ENCODE measurements at regions not wholly inside any gene's neighbourhood (a gene's known extent, or its start where the extent isn't known, plus 50 kb on each side); places are given as distances from the start of the nearest gene placed in this dataset.
"Not testable (repeated sequence)": the region's sequence is repeated elsewhere in the genome, so short reads cannot be mapped to it uniquely, and the experiment has no call there.

DNA sequence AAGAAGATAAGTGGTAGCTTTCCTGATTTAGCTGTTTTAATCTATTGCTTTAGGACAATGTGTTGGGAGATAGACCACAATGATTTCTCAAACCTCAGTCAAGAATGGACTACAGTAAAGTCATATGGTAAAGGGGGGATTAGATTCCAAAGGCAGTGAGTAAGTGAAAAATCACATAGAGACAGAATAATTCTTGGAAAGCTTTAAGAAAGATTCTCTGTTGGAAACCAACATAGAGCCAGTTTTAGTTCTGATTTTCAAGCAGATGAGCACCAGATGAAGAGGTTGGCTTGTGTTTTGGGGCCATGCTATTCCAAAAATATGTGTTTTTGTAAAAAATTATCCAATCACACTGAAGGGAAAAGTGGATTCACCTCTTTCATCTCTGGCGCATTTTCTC is 256.8 kb upstream of the RPS23 start:
- H3K4me3 ChIP-seq (ENCODE audit: low read length in 2 of 2) = no peak overlapping the region
- H3K36me3 ChIP-seq (ENCODE audit: control insufficient read depth in 2 of 2, insufficient read depth in 2 of 2, low read length in 2 of 2) = no peaks in the 10 kb centered on the region
- H3K27ac ChIP-seq (ENCODE audit: low read depth in 2 of 2, low read length in 2 of 2) = no peak overlapping the region
- H3K9me3 ChIP-seq (ENCODE audit: control insufficient read depth in 2 of 2, low read length in 2 of 2) = no peaks in the 10 kb centered on the region
- H3K4me1 ChIP-seq (ENCODE audit: control insufficient read depth in 2 of 2, insufficient read depth in 2 of 2, low read length in 2 of 2) = no peaks in the 10 kb centered on the region
- no peak overlapping the region for H3K9ac ChIP-seq (ENCODE audit: low read depth in 1 of 2, low read length in 2 of 2)
- no peaks in the 10 kb centered on the region for H3K27me3 ChIP-seq (ENCODE audit: control insufficient read depth in 2 of 2, insufficient read depth in 2 of 2, low read length in 2 of 2)

DNA sequence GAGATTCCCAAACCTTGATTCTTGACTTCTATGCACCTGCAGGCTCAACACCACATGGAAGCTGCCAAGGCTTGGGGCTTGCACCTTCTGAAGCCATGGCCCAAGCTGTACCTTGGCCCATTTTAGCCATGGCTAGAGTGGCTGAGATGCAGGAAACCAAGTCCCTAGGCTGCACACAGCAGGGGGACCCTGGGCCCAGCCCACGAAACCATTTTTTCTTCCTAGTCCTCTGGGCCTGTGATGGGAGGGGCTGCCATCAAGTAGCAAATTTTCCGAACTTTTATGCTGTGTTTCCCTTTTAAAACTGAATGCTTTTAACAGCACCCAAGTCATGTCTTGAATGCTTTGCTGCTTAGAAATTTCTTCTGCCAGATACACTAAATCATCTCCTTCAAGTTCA is 253.9 kb upstream of the RPS23 start:
- not testable (repeated sequence) for H3K9ac ChIP-seq (ENCODE audit: low read depth in 1 of 2, low read length in 2 of 2); H3K27ac ChIP-seq (ENCODE audit: low read depth in 2 of 2, low read length in 2 of 2); H3K4me1 ChIP-seq (ENCODE audit: control insufficient read depth in 2 of 2, insufficient read depth in 2 of 2, low read length in 2 of 2); H3K36me3 ChIP-seq (ENCODE audit: control insufficient read depth in 2 of 2, insufficient read depth in 2 of 2, low read length in 2 of 2); H3K4me3 ChIP-seq (ENCODE audit: low read length in 2 of 2); H3K9me3 ChIP-seq (ENCODE audit: control insufficient read depth in 2 of 2, low read length in 2 of 2); H3K27me3 ChIP-seq (ENCODE audit: control insufficient read depth in 2 of 2, insufficient read depth in 2 of 2, low read length in 2 of 2)

DNA sequence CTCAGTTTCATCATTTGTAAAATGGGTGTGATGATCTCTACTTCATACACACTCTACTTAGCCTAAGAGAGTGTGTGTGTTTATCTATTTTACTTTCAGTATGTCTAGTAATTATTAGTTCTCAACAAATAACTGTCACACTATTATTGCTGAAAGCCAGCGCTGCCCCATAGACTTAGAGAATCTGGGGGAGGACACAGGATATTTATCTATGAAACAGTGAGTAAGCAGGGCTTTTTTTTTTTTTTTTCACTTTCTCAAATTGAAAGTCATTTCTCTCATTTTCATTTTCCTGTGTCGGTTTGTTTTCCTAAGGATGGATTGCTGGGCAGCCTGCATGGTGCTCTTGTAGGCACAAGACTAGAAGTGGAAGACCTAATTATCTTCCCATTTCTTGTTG is 248.4 kb upstream of the RPS23 start:
- Histone ChIP-seq H3K27ac (ENCODE audit: low read depth in 2 of 2, low read length in 2 of 2) (no peak overlapping the region), H3K9ac (ENCODE audit: low read depth in 1 of 2, low read length in 2 of 2) (no peak overlapping the region), H3K27me3 (ENCODE audit: control insufficient read depth in 2 of 2, insufficient read depth in 2 of 2, low read length in 2 of 2) (no peaks in the 10 kb centered on the region), H3K9me3 (ENCODE audit: control insufficient read depth in 2 of 2, low read length in 2 of 2) (no peaks in the 10 kb centered on the region), H3K36me3 (ENCODE audit: control insufficient read depth in 2 of 2, insufficient read depth in 2 of 2, low read length in 2 of 2) (no peaks in the 10 kb centered on the region), H3K4me3 (ENCODE audit: low read length in 2 of 2) (no peak overlapping the region), H3K4me1 (ENCODE audit: control insufficient read depth in 2 of 2, insufficient read depth in 2 of 2, low read length in 2 of 2) (no peaks in the 10 kb centered on the region)

DNA sequence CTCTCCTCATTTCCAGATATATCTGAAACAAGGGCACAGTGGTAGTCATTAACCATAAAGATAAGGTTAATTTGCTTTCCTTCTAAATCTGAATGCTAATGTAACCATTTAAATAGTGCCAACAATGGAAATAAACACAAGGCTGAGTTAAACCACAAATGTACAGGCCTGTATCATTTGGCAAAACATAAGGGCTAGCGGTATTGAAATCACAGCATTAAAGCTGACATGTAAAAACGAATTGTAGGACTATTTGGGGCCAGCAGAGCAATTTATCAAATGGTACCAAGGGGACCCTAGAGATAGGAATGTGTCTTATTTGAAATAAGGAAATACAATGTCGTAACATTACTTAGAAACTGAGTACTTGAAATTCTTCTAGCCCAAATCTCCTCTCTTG is 247.5 kb upstream of the RPS23 start:
- Histone ChIP-seq H3K4me3 (ENCODE audit: low read length in 2 of 2) (no peak overlapping the region), H3K27me3 (ENCODE audit: control insufficient read depth in 2 of 2, insufficient read depth in 2 of 2, low read length in 2 of 2) (no peaks in the 10 kb centered on the region), H3K4me1 (ENCODE audit: control insufficient read depth in 2 of 2, insufficient read depth in 2 of 2, low read length in 2 of 2) (no peaks in the 10 kb centered on the region), H3K9me3 (ENCODE audit: control insufficient read depth in 2 of 2, low read length in 2 of 2) (no peaks in the 10 kb centered on the region), H3K27ac (ENCODE audit: low read depth in 2 of 2, low read length in 2 of 2) (no peak overlapping the region), H3K9ac (ENCODE audit: low read depth in 1 of 2, low read length in 2 of 2) (no peak overlapping the region), H3K36me3 (ENCODE audit: control insufficient read depth in 2 of 2, insufficient read depth in 2 of 2, low read length in 2 of 2) (no peaks in the 10 kb centered on the region)

DNA sequence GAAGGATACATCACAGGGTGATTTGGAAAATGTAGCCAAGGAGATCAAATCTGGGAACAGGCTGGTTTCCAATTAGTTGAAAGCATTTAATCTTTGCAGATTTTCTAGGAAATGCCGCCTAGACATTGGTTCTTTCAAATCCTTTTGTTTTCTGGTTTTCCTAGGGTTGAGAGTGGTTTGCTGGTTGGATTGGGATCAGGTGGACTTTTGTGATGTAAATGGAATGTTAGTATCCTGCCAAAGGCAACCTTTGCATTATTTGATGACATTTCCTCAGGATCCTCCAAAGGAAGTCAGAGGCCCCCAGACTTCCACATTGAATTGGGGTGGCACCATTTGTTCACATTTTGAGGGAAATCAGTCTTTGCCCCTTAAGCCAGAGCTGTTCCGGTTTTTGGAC is 245.5 kb upstream of the RPS23 start:
- no peak overlapping the region for H3K9ac ChIP-seq (ENCODE audit: low read depth in 1 of 2, low read length in 2 of 2)
- H3K27me3 ChIP-seq (ENCODE audit: control insufficient read depth in 2 of 2, insufficient read depth in 2 of 2, low read length in 2 of 2) = no peaks in the 10 kb centered on the region
- H3K4me3 ChIP-seq (ENCODE audit: low read length in 2 of 2) = no peak overlapping the region
- no peaks in the 10 kb centered on the region for H3K36me3 ChIP-seq (ENCODE audit: control insufficient read depth in 2 of 2, insufficient read depth in 2 of 2, low read length in 2 of 2)
- H3K27ac ChIP-seq (ENCODE audit: low read depth in 2 of 2, low read length in 2 of 2) = no peak overlapping the region
- no peaks in the 10 kb centered on the region for H3K4me1 ChIP-seq (ENCODE audit: control insufficient read depth in 2 of 2, insufficient read depth in 2 of 2, low read length in 2 of 2)
- no peaks in the 10 kb centered on the region for H3K9me3 ChIP-seq (ENCODE audit: control insufficient read depth in 2 of 2, low read length in 2 of 2)

DNA sequence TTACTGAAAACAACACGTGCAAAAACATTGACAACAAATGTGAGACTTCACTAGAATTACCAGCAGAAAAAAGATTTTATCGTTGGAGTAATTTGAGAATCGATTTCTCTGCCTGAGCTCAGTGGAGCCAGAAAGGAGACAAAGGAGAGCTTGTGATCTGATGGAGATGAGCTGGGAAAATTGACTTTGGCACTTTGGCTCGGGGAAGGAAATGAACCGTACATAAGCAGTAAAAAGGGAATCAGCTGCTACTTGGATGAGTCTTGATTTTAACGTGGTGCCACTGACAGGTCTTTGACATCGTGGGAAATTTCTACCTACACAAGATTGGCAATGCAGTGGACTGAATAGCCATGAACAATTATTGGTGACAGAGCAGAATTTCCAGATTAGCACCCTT is 244.7 kb upstream of the RPS23 start:
- no peak overlapping the region for H3K4me3 ChIP-seq (ENCODE audit: low read length in 2 of 2)
- no peaks in the 10 kb centered on the region for H3K4me1 ChIP-seq (ENCODE audit: control insufficient read depth in 2 of 2, insufficient read depth in 2 of 2, low read length in 2 of 2)
- H3K9ac ChIP-seq (ENCODE audit: low read depth in 1 of 2, low read length in 2 of 2) = no peak overlapping the region
- no peaks in the 10 kb centered on the region for H3K9me3 ChIP-seq (ENCODE audit: control insufficient read depth in 2 of 2, low read length in 2 of 2)
- H3K36me3 ChIP-seq (ENCODE audit: control insufficient read depth in 2 of 2, insufficient read depth in 2 of 2, low read length in 2 of 2) = no peaks in the 10 kb centered on the region
- H3K27ac ChIP-seq (ENCODE audit: low read depth in 2 of 2, low read length in 2 of 2) = no peak overlapping the region
- H3K27me3 ChIP-seq (ENCODE audit: control insufficient read depth in 2 of 2, insufficient read depth in 2 of 2, low read length in 2 of 2) = no peaks in the 10 kb centered on the region

DNA sequence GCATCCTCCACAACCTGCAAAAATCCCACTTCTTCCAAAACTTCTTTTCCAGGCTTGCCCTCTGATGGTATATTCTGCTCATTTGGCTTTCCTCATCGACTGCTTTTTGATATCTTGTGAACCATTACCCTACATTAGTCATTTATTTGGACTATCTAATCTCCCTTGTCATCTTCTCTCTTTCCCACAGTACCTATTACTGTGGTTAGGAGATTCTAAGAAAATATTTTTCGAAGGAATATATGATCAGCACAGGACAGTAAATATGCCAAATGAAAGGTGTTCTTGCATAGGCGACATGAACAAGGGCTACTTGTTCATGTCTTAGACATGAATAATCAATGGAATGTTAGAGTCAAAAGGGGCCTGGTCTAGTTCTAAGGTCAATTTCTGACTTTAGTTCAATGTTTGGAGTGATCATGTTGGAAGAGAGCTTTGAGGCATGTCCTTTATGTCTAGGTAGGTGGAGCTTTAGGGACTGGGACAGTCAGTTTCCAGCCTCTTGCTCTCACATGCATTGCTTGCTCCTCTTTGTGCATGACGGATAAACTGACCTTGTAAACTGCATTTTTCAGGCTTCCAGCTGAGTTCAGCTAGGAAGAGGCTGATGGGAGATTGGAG is 243.4 kb upstream of the RPS23 start:
- Histone ChIP-seq H3K9me3 (ENCODE audit: control insufficient read depth in 2 of 2, low read length in 2 of 2) (no peaks in the 10 kb centered on the region), H3K9ac (ENCODE audit: low read depth in 1 of 2, low read length in 2 of 2) (no peak overlapping the region), H3K4me1 (ENCODE audit: control insufficient read depth in 2 of 2, insufficient read depth in 2 of 2, low read length in 2 of 2) (no peaks in the 10 kb centered on the region), H3K27me3 (ENCODE audit: control insufficient read depth in 2 of 2, insufficient read depth in 2 of 2, low read length in 2 of 2) (no peaks in the 10 kb centered on the region), H3K4me3 (ENCODE audit: low read length in 2 of 2) (no peak overlapping the region), H3K36me3 (ENCODE audit: control insufficient read depth in 2 of 2, insufficient read depth in 2 of 2, low read length in 2 of 2) (no peaks in the 10 kb centered on the region), H3K27ac (ENCODE audit: low read depth in 2 of 2, low read length in 2 of 2) (no peak overlapping the region)

DNA sequence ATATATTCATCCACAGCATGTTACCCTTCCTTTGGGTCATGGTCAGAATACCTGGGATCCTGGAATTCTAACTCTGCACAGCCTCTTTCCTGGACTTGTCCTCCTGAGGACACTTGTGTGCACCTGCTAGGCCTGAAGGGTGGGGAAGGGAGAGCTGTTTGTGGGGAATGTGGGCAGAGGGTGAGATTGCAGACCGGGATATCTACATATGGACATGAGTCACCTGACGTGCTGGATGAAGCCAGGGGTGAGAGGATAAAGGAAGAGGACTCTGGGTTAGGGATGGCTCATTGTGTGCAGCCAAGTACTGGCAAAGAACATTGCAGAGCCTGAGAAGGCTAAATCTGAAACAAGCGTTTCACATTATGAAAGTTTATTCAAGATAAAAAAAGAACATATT is 241.4 kb upstream of the RPS23 start:
- H3K4me1 ChIP-seq (ENCODE audit: control insufficient read depth in 2 of 2, insufficient read depth in 2 of 2, low read length in 2 of 2) = no peaks in the 10 kb centered on the region
- H3K9ac ChIP-seq (ENCODE audit: low read depth in 1 of 2, low read length in 2 of 2) = no peak overlapping the region
- no peaks in the 10 kb centered on the region for H3K36me3 ChIP-seq (ENCODE audit: control insufficient read depth in 2 of 2, insufficient read depth in 2 of 2, low read length in 2 of 2)
- H3K27me3 ChIP-seq (ENCODE audit: control insufficient read depth in 2 of 2, insufficient read depth in 2 of 2, low read length in 2 of 2) = no peaks in the 10 kb centered on the region
- no peak overlapping the region for H3K27ac ChIP-seq (ENCODE audit: low read depth in 2 of 2, low read length in 2 of 2)
- H3K4me3 ChIP-seq (ENCODE audit: low read length in 2 of 2) = no peak overlapping the region
- H3K9me3 ChIP-seq (ENCODE audit: control insufficient read depth in 2 of 2, low read length in 2 of 2) = no peaks in the 10 kb centered on the region

DNA sequence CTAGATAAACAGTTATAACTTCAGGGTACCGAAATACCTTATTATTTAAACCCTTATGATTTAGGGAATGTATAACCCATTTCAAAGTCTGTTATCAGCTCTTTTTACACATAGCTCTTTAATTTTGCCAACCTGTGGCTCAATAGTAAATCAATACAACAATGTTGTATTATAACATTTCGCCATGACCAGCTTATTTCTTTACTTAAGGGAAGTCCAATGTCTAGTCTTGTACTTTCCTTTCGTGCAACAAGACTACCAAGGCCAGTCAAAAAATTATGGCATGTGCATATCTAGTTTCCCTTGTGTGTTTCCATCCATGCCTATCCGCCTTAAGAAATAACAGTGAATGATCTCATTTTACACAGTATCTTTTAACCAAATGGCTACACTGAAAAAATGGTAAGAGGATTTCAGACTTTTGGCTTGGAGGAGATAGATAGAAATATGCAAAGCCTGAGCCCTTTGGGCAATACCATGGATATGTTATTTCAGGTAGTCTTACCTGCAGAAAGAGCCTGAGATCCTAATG is 239.5 kb upstream of the RPS23 start:
- Histone ChIP-seq H3K9me3 (ENCODE audit: control insufficient read depth in 2 of 2, low read length in 2 of 2) (no peaks in the 10 kb centered on the region), H3K27me3 (ENCODE audit: control insufficient read depth in 2 of 2, insufficient read depth in 2 of 2, low read length in 2 of 2) (no peaks in the 10 kb centered on the region), H3K27ac (ENCODE audit: low read depth in 2 of 2, low read length in 2 of 2) (no peak overlapping the region), H3K9ac (ENCODE audit: low read depth in 1 of 2, low read length in 2 of 2) (no peak overlapping the region), H3K36me3 (ENCODE audit: control insufficient read depth in 2 of 2, insufficient read depth in 2 of 2, low read length in 2 of 2) (no peaks in the 10 kb centered on the region), H3K4me1 (ENCODE audit: control insufficient read depth in 2 of 2, insufficient read depth in 2 of 2, low read length in 2 of 2) (no peaks in the 10 kb centered on the region), H3K4me3 (ENCODE audit: low read length in 2 of 2) (no peak overlapping the region)

DNA sequence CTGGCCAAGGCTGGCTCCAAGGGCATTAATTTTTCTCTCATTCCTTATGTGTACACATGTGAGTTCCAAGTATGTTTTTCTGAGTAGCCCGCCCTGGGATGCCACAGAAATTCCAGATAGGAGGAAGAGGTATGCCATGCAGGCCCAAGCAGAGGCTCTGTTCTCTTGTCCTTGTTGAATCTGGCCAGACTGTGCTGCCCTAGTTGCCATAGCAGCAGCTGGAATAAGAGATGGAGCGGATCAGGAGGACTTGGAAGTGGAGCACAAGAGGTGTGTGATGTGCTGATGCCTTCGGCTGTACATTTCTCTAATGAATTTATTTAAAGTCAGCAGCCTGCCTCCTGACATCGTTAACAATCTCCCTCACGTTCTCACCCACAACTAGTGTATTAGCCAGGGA is 235.6 kb upstream of the RPS23 start:
- no peak overlapping the region for H3K4me3 ChIP-seq (ENCODE audit: low read length in 2 of 2)
- no peak overlapping the region for H3K27ac ChIP-seq (ENCODE audit: low read depth in 2 of 2, low read length in 2 of 2)
- no peaks in the 10 kb centered on the region for H3K27me3 ChIP-seq (ENCODE audit: control insufficient read depth in 2 of 2, insufficient read depth in 2 of 2, low read length in 2 of 2)
- H3K9ac ChIP-seq (ENCODE audit: low read depth in 1 of 2, low read length in 2 of 2) = no peak overlapping the region
- H3K4me1 ChIP-seq (ENCODE audit: control insufficient read depth in 2 of 2, insufficient read depth in 2 of 2, low read length in 2 of 2) = no peaks in the 10 kb centered on the region
- H3K36me3 ChIP-seq (ENCODE audit: control insufficient read depth in 2 of 2, insufficient read depth in 2 of 2, low read length in 2 of 2) = no peaks in the 10 kb centered on the region
- no peaks in the 10 kb centered on the region for H3K9me3 ChIP-seq (ENCODE audit: control insufficient read depth in 2 of 2, low read length in 2 of 2)

DNA sequence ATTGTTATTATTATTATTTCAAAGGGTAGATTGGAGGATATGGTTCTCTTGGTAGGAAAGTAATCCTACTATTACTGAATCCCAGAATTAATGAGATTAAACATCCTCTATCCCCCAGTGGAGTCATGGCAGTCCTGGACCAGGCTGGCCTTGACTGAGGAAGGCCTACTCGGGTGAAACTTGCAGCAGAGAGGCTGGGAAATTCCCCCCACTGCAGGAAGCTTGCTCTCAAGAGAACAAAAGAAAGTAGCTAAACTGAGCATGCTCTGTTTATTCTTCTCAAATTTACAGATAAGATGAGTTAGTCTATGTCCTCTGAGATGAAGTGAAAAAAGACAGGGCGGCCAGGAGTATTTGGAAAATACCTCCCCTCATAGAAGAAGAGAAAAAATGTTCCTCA is 233.9 kb upstream of the RPS23 start:
- H3K27ac ChIP-seq (ENCODE audit: low read depth in 2 of 2, low read length in 2 of 2) = no peak overlapping the region
- H3K9me3 ChIP-seq (ENCODE audit: control insufficient read depth in 2 of 2, low read length in 2 of 2) = no peaks in the 10 kb centered on the region
- H3K4me1 ChIP-seq (ENCODE audit: control insufficient read depth in 2 of 2, insufficient read depth in 2 of 2, low read length in 2 of 2) = no peaks in the 10 kb centered on the region
- H3K36me3 ChIP-seq (ENCODE audit: control insufficient read depth in 2 of 2, insufficient read depth in 2 of 2, low read length in 2 of 2) = no peaks in the 10 kb centered on the region
- H3K9ac ChIP-seq (ENCODE audit: low read depth in 1 of 2, low read length in 2 of 2) = no peak overlapping the region
- no peaks in the 10 kb centered on the region for H3K27me3 ChIP-seq (ENCODE audit: control insufficient read depth in 2 of 2, insufficient read depth in 2 of 2, low read length in 2 of 2)
- no peak overlapping the region for H3K4me3 ChIP-seq (ENCODE audit: low read length in 2 of 2)
